Lower lobe of right lung (tissue), 2 donors: ENCODE measurements at regions not wholly inside any gene's neighbourhood (a gene's known extent, or its start where the extent isn't known, plus 50 kb on each side); places are given as distances from the start of the nearest gene placed in this dataset.

Experiments used
- ATAC-seq, 2 donors: fragments of 200-7000 bp; cut with Tn5 transposase; one replicate each; pipeline ENCODE4 v1.9.1; 2020 to 2022; ENCODE audit warnings: mild to moderate bottlenecking in 2 of 2, moderate library complexity in 2 of 2
- DNase-seq: peaks from one replicate; pipeline ENCODE4 v3.0.0-alpha.2; 2020
- H3K27ac ChIP-seq: fragments of 200-600 bp; one replicate; pipeline ENCODE4 v1.8.0; 2022
- H3K27me3 ChIP-seq: fragments of 200-600 bp; one replicate; pipeline ENCODE4 v1.8.0; 2022; ENCODE audit warnings: low read depth
- H3K36me3 ChIP-seq: fragments of 200-600 bp; one replicate; pipeline ENCODE4 v1.8.0; 2022; ENCODE audit warnings: mild to moderate bottlenecking
- H3K4me1 ChIP-seq: fragments of 200-600 bp; one replicate; pipeline ENCODE4 v1.8.0; 2022
- H3K4me3 ChIP-seq: fragments of 200-600 bp; one replicate; pipeline ENCODE4 v1.8.0; 2022; ENCODE audit warnings: mild to moderate bottlenecking
- H3K9me3 ChIP-seq: fragments of 200-600 bp; one replicate; pipeline ENCODE4 v1.8.0; 2022
- CTCF ChIP-seq: fragments of 200-600 bp; IDR thresholded peaks from one replicate; pipeline ENCODE4 v1.8.0; 2022; ENCODE audit warnings: antibody characterized with exemption, mild to moderate bottlenecking
- intact Hi-C: fragments of 100-400 bp; cut with DNase I; formaldehyde crosslinking; loops from one replicate; pipeline ENCODE4 v1.11.0; 2022
- donor health status: DM: no; HTN: yes; CAD: no; lungs with severe emphysema.

DNA sequence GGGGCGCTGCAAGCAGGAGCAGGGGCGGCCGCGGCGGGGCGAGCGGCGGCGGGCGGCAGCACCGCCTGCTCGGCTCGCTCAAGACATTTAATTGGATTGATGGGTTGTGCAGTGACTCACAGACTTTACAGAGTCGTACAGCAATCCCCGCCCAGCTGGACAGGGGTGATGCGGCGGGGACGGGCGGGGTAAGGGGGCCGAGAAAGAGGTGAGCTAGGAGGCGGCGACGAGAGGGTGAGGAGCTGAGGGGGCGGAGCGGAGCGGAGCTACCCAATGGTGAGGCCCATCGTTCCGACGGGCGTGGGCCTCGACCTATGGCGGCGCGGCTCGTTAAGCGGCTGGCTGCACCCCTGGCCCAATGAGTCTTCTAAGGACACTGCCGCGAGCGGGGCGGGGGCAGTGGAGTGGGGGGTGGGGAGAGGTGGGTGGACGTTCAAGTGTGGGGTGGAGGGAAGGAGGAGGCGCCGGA lies 97.1 kb upstream of the SERTAD2 start:
- peak overlapping the region; percentile 71 for H3K4me3 ChIP-seq
- peaks cover 10% of the 10 kb centered on the region for H3K4me1 ChIP-seq
- no peaks in the 10 kb centered on the region for H3K9me3 ChIP-seq
- intact Hi-C loops = no loop called here
- peak; percentile 94 to 96 for ATAC-seq
- no peaks in the 10 kb centered on the region for H3K36me3 ChIP-seq
- DNase-seq = peak; percentile 99
- H3K27me3 ChIP-seq = no peaks in the 10 kb centered on the region
- H3K27ac ChIP-seq = peak overlapping the region; percentile 98
- peak; percentile 25 for TF ChIP-seq CTCF

DNA sequence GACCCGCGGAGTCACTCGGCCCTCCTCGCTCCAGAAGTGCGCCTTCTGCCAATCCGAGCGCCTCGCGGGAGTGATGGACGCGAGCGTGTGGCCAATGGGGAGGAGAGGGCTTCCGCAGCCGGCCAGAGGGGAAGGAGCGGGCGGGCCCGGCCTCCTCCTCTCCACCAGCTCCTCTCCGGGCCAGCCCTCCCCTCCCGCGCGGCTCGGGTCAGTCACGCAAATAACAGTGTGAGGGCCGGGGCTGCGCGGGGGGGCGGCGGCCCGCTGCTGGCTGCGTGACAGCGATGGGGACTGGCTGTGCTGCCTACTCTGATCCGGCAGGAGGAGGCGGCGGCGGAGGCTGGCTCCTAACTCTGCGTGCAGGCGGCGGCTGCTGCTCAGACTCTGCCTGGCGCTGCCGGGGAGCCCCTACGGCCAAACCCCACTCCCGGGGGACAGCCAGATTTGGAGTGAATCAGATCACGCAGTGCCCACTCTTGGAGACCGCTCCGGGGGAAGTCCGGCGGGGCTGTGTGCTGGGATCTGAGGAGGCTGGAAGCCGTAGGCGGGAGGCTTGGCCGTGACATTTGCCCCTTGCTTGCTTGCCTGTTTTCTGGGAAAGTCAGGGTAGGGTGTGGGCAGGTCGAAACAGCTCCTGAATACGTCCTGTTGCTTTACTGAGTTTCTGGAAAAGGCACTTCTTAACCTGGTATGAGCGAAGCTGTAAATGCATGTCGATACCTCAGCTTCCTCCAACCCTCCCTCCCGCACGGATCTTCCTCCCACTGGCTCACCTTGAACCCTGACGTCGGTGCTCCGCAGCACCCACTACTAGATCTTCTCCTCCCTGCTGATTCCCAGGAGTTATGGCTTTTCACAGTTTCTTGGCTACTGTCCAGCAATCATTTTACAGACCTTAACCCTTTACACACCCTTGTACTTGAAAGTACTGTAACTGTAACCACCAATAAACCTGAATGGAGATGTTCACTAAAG lies 97.9 kb upstream of the SERTAD2 start:
- H3K4me3 ChIP-seq = peak overlapping the region; percentile 71
- ATAC-seq (peak; percentile 94 to 96), DNase-seq (peak; percentile 68)
- intact Hi-C loops = no loop called here
- TF ChIP-seq CTCF = peak; percentile 57
- no peaks in the 10 kb centered on the region for H3K36me3 ChIP-seq
- H3K27me3 ChIP-seq = no peaks in the 10 kb centered on the region
- H3K27ac ChIP-seq = peak overlapping the region; percentile 98
- no peaks in the 10 kb centered on the region for H3K9me3 ChIP-seq
- H3K4me1 ChIP-seq = peaks cover 10% of the 10 kb centered on the region

- H3K27ac ChIP-seq = no peak overlapping the region
- ATAC-seq (no peak), DNase-seq (no peak)
- H3K36me3 ChIP-seq = no peaks in the 10 kb centered on the region
- H3K9me3 ChIP-seq = no peaks in the 10 kb centered on the region
- H3K4me1 ChIP-seq = peaks cover 6% of the 10 kb centered on the region
- no peak for TF ChIP-seq CTCF
- intact Hi-C loops = no loop called here
- no peaks in the 10 kb centered on the region for H3K27me3 ChIP-seq
- no peak overlapping the region for H3K4me3 ChIP-seq
Measured at GRCh38 chr2:64753399-64753798, 99.7 kb upstream of the SERTAD2 start.

DNA sequence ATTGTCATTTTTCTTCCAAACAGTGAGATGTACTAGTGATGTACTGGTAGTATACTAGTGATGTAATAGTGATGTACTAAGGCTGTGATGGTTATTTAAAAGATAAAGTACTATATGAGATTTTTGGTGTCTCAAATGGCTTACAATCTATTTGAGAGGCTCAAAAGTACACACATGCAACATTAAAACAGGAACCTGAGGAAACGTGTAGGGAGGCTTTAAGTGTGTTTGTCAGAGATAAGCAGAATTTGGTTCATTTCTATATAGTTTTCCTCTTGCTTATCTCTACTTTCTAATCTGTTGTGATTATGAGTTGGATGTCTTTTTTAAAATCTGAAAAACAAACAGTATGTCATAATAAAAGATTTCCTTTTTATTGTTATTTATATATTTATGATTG lies 100.9 kb upstream of the SERTAD2 start:
- TF ChIP-seq CTCF = no peak
- no peaks in the 10 kb centered on the region for H3K27me3 ChIP-seq
- intact Hi-C loops = no loop called here
- H3K4me1 ChIP-seq = peaks cover 6% of the 10 kb centered on the region
- H3K36me3 ChIP-seq = no peaks in the 10 kb centered on the region
- DNase-seq (no peak), ATAC-seq (no peak)
- no peak overlapping the region for H3K27ac ChIP-seq
- H3K4me3 ChIP-seq = no peak overlapping the region
- H3K9me3 ChIP-seq = no peaks in the 10 kb centered on the region

DNA sequence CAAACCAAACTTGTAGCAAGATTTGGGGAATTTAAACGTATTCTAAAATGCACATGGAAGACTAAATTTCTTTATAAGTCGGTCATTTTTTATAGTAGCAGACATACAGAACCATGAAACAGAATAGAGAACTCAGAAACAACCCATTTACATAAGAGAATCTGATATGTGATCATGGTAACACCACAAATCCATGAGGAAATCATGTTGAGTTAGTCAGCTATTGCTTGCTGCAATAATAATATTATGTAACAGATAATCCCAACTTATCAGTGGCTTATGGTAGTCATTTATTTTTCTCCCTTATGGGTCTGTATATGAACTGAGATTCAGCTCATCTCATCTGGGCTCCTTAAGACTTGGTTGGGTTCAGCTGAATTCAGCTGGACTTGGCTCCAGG lies 103.4 kb upstream of the SERTAD2 start:
- no peaks in the 10 kb centered on the region for H3K36me3 ChIP-seq
- H3K27ac ChIP-seq = no peak overlapping the region
- H3K27me3 ChIP-seq = no peaks in the 10 kb centered on the region
- no peak overlapping the region for H3K4me3 ChIP-seq
- no peak for TF ChIP-seq CTCF
- intact Hi-C loops = no loop called here
- DNase-seq (no peak), ATAC-seq (no peak)
- H3K9me3 ChIP-seq = no peaks in the 10 kb centered on the region
- H3K4me1 ChIP-seq = peaks cover 2% of the 10 kb centered on the region
